KMS-11 (cell line): ENCODE measurements at regions not wholly inside any gene's neighbourhood (a gene's known extent, or its start where the extent isn't known, plus 50 kb on each side); places are given as distances from the start of the nearest gene placed in this dataset.

Source experiments
- H2AFZ ChIP-seq: fragments of 200-600 bp; sonication (generic); 2 replicates; pipeline ENCODE4 v1.6.1; 2016; ENCODE audit warnings: antibody characterized with exemption, mixed run types, low read depth
- H3K27ac ChIP-seq: fragments of 200-600 bp; sonication (generic); 2 replicates; pipeline ENCODE4 v1.6.1; 2016; ENCODE audit warnings: mild to moderate bottlenecking, mixed run types
- H3K27me3 ChIP-seq: fragments of 200-600 bp; sonication (generic); 2 replicates; pipeline ENCODE4 v1.6.1; 2017; ENCODE audit warnings: mild to moderate bottlenecking, low read depth, mixed run types, moderate library complexity; ENCODE audit not compliant: insufficient read depth
- H3K36me3 ChIP-seq: fragments of 200-600 bp; sonication (generic); 2 replicates; pipeline ENCODE4 v1.6.1; 2017; ENCODE audit warnings: mild to moderate bottlenecking, mixed run types; ENCODE audit not compliant: insufficient read depth
- H3K4me1 ChIP-seq: fragments of 200-600 bp; sonication (generic); 2 replicates; pipeline ENCODE4 v1.6.1; 2016; ENCODE audit warnings: mild to moderate bottlenecking, low read depth, mixed run types; ENCODE audit not compliant: poor library complexity, severe bottlenecking
- H3K4me2 ChIP-seq: fragments of 200-600 bp; sonication (generic); 2 replicates; pipeline ENCODE4 v1.7.0; 2016; ENCODE audit warnings: mild to moderate bottlenecking, mixed run types
- H3K4me3 ChIP-seq: fragments of 200-600 bp; sonication (generic); IDR thresholded peaks from 2 replicates; pipeline ENCODE4 v1.6.1; 2017; ENCODE audit warnings: low read depth, low read length, mixed read lengths; ENCODE audit not compliant: insufficient read depth
- H3K79me2 ChIP-seq: fragments of 200-600 bp; sonication (generic); 2 replicates; pipeline ENCODE4 v1.6.1; 2016; ENCODE audit warnings: low read depth, mixed run types; ENCODE audit not compliant: insufficient read depth
- H3K9ac ChIP-seq: fragments of 200-600 bp; sonication (generic); 2 replicates; pipeline ENCODE4 v1.6.1; 2016; ENCODE audit warnings: mild to moderate bottlenecking, mixed run types
- H4K20me1 ChIP-seq: fragments of 200-600 bp; sonication (generic); 2 replicates; pipeline ENCODE4 v1.6.1; 2016; ENCODE audit warnings: mild to moderate bottlenecking, mixed run types; ENCODE audit not compliant: insufficient read depth
- TF ChIP-seq, protein P1 (sequence below): fragments of 200-600 bp; sonication (generic); conservative IDR thresholded peaks from 2 replicates; pipeline ENCODE4 v1.6.1; 2017; ENCODE audit warnings: low read depth, mild to moderate bottlenecking, antibody characterized with exemption, low read length, moderate library complexity, mixed read lengths

DNA sequence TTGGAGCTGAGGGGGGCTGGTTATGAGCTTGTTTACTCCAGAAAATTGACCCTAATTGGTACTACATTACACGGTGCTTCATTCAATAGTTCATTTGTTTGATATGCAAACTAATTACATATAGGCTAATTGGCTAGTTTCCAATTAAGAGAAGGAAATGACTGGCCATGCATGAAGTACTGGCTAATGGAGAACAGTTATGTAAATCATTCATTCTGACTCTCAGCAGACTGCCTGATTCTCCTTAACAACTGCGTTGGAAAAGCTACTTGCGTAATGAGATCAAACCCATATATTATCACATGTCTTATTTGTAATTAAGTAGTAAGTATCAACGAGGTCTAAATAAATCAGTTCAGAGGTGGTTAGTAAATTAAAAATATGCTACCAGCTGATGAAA is 81.8 kb upstream of the CTTNBP2 start:
- no peaks in the 10 kb centered on the region for H4K20me1 ChIP-seq
- H3K4me2 ChIP-seq: no peak overlapping the region
- H3K9ac ChIP-seq: no peak overlapping the region
- H3K27ac ChIP-seq: no peak overlapping the region
- H3K4me3 ChIP-seq: no peak overlapping the region
- H3K36me3 ChIP-seq: no peaks in the 10 kb centered on the region
- no peaks in the 10 kb centered on the region for H3K27me3 ChIP-seq
- TF ChIP-seq, protein P1, sequence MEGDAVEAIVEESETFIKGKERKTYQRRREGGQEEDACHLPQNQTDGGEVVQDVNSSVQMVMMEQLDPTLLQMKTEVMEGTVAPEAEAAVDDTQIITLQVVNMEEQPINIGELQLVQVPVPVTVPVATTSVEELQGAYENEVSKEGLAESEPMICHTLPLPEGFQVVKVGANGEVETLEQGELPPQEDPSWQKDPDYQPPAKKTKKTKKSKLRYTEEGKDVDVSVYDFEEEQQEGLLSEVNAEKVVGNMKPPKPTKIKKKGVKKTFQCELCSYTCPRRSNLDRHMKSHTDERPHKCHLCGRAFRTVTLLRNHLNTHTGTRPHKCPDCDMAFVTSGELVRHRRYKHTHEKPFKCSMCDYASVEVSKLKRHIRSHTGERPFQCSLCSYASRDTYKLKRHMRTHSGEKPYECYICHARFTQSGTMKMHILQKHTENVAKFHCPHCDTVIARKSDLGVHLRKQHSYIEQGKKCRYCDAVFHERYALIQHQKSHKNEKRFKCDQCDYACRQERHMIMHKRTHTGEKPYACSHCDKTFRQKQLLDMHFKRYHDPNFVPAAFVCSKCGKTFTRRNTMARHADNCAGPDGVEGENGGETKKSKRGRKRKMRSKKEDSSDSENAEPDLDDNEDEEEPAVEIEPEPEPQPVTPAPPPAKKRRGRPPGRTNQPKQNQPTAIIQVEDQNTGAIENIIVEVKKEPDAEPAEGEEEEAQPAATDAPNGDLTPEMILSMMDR: no peak
- H3K4me1 ChIP-seq: peaks cover 7% of the 10 kb centered on the region
- no peak overlapping the region for H2AFZ ChIP-seq
- H3K79me2 ChIP-seq: no peaks in the 10 kb centered on the region

DNA sequence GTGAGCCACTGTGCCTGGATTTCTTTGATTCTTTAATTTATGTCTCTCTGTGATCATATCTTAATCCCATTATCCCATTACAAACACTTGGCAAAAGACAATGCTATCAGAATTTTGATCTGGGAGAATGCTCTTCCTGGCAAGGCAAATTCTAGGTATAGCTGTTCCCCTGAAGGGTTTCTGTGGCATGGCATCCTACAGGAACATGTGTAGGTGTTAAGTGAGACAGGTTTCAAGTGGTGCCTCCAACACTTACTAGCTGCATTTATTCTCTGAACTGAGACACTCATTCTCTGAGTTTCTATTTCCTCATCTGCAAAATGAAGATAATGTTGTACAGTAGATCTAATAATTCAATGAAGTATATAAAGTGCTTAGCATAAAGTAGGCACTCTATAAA is 87.1 kb upstream of the CTTNBP2 start:
- no peaks in the 10 kb centered on the region for H3K27me3 ChIP-seq
- H3K79me2 ChIP-seq: no peaks in the 10 kb centered on the region
- H4K20me1 ChIP-seq: no peaks in the 10 kb centered on the region
- no peak overlapping the region for H3K4me2 ChIP-seq
- TF ChIP-seq, protein P1: no peak
- no peak overlapping the region for H2AFZ ChIP-seq
- H3K9ac ChIP-seq: no peak overlapping the region
- H3K36me3 ChIP-seq: no peaks in the 10 kb centered on the region
- H3K4me1 ChIP-seq: no peaks in the 10 kb centered on the region
- no peak overlapping the region for H3K4me3 ChIP-seq
- H3K27ac ChIP-seq: no peak overlapping the region

DNA sequence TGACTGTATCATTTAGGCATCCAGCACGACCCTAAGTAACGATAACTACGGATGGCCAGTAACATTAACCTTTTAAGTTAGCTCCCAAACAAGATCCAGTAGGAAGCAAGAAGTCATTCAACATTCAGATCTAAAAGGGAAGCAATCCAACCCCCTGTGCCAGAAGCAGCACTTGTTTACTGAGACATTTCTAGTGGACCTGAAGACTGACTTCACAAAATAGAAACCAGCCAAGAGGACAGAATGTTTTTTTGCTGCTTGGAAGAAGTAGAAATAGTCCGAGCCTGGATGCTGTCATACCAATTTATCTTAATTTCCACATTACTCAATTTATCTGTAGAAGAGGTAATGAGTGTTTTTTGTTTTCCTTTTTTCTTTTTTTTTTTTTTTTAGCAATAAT is 88.0 kb upstream of the CTTNBP2 start:
- Histone ChIP-seq H3K4me1 (no peaks in the 10 kb centered on the region), H3K36me3 (no peaks in the 10 kb centered on the region), H2AFZ (no peak overlapping the region), H3K27me3 (no peaks in the 10 kb centered on the region), H3K27ac (no peak overlapping the region), H3K79me2 (no peaks in the 10 kb centered on the region), H3K4me3 (no peak overlapping the region), H3K9ac (no peak overlapping the region), H3K4me2 (no peak overlapping the region), H4K20me1 (no peaks in the 10 kb centered on the region)
- TF ChIP-seq, protein P1: no peak

DNA sequence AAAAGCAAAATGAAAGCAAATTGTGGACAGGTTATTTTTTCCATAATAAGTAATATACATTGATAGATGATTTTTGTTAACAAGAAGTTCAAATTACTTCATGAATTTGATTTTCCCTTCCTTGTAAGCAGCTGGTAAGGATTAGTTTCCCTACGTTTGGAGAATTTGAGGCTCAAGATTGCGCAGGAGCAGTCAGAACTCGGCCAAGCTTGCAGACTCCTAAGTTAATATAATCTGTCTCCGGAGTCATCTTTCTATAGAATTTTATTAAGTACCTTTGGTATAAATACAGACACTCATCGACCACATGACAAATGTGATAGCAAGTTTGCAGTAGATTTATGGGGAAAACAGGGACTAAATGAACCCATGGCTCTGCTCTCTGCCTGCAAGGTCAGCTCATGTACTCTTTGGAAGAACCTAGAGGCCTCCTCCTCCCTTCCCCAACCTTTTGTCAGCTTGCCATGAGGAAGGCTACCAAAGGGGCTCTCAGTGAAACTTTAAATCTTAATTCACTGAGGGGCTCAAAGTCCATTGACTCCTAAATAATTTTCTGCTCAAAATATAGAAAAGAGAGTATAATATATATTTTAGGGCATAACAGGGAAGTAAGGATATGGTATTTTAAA is 89.2 kb upstream of the CTTNBP2 start:
- H3K27me3 ChIP-seq: no peaks in the 10 kb centered on the region
- H3K27ac ChIP-seq: no peak overlapping the region
- H3K4me3 ChIP-seq: no peak overlapping the region
- H3K36me3 ChIP-seq: no peaks in the 10 kb centered on the region
- no peaks in the 10 kb centered on the region for H3K4me1 ChIP-seq
- no peak overlapping the region for H3K9ac ChIP-seq
- H2AFZ ChIP-seq: no peak overlapping the region
- no peak overlapping the region for H3K4me2 ChIP-seq
- TF ChIP-seq, protein P1: no peak
- H4K20me1 ChIP-seq: no peaks in the 10 kb centered on the region
- no peaks in the 10 kb centered on the region for H3K79me2 ChIP-seq
